Transverse colon (tissue), 4 donors: ENCODE measurements at regions not wholly inside any gene's neighbourhood (a gene's known extent, or its start where the extent isn't known, plus 50 kb on each side); places are given as distances from the start of the nearest gene placed in this dataset.

Source experiments
- DNase-seq: peaks from one replicate; pipeline ENCODE4 v3.0.0-alpha.2; 2019
- H3K27ac ChIP-seq, 4 donors: fragments of 200-600 bp; sonication (generic); 2 replicates each; pipeline ENCODE4 v1.5.1; 2016 to 2018; ENCODE audit warnings: inconsistent platforms in 4 of 4
- H3K27me3 ChIP-seq: fragments of 200-600 bp; sonication (generic); 2 replicates; pipeline ENCODE4 v1.5.1; 2017; ENCODE audit warnings: inconsistent platforms
- H3K36me3 ChIP-seq, 4 donors: fragments of 200-600 bp; sonication (generic); 2 replicates each; pipeline ENCODE4 v1.5.1; 2017 to 2019; ENCODE audit warnings: inconsistent platforms in 4 of 4
- H3K4me1 ChIP-seq, 4 donors: fragments of 200-600 bp; sonication (generic); 2 replicates each; pipeline ENCODE4 v1.5.1; 2017 to 2020; ENCODE audit warnings: inconsistent platforms in 4 of 4
- H3K4me3 ChIP-seq, 4 donors: fragments of 200-600 bp; sonication (generic); 1 replicate in 1 of 4; 2 replicates in 3 of 4; pipeline versions ENCODE4 v1.5.1 to v1.6.1; 2017 to 2019; ENCODE audit warnings: inconsistent platforms in 4 of 4
- H3K9me3 ChIP-seq, 2 donors: fragments of 200-600 bp; sonication (generic); 2 replicates each; pipeline ENCODE4 v1.5.1; 2017 to 2019; ENCODE audit warnings: inconsistent platforms in 2 of 2
- CTCF ChIP-seq, 5 experiments: fragments of 200-600 bp in 3 of 5; fragments of 450-650 bp in 2 of 5; sonication (generic) in 3 of 5; IDR thresholded peaks; 1 replicate in 2 of 5; 2 replicates in 3 of 5; pipeline ENCODE4 v1.5.1; 2016 to 2017; ENCODE audit warnings: antibody characterized with exemption in 5 of 5, inconsistent platforms in 3 of 5, mild to moderate bottlenecking in 2 of 5, moderate library complexity in 1 of 5
- EP300 ChIP-seq: sonication (generic); formaldehyde crosslinking; IDR thresholded peaks from one replicate; pipeline ENCODE4 v1.6.1; 2017; ENCODE audit warnings: antibody characterized with exemption, low read depth
- POLR2A ChIP-seq: fragments of 450-650 bp; IDR thresholded peaks from one replicate; pipeline ENCODE4 v1.6.1; 2016; ENCODE audit warnings: antibody characterized with exemption, mild to moderate bottlenecking, moderate library complexity
- POLR2AphosphoS5 ChIP-seq, 3 donors: sonication (generic); formaldehyde crosslinking; IDR thresholded peaks; one replicate each; pipeline ENCODE4 v1.6.1; 2016; ENCODE audit warnings: antibody characterized with exemption in 3 of 3
- WGBS, 2 donors: methylation state at CpG; one replicate each; pipeline ENCODE4 v1.1.5; 2018; ENCODE audit warnings: low coverage in 1 of 2; 5-methylcytosine and 5-hydroxymethylcytosine counted together
- in situ Hi-C, 4 donors: fragments of 200-750 bp; cut with MboI; loops; one replicate each; pipeline versions ENCODE4 v1.15.0 to v1.15.1; 2017; ENCODE audit warnings: low sequenced_read_pairs in 3 of 4, low pct_ligation_motif_present in 1 of 4, low pct_unique_long_range_greater_than_20kb in 1 of 4
- intact Hi-C: fragments of 100-400 bp; cut with DNase I; formaldehyde crosslinking; loops from one replicate; pipeline ENCODE4 v1.15.1; 2023; ENCODE audit warnings: low total_unique reads

GRCh38 chr2:136351684-136352083, 233.7 kb upstream of the CXCR4 start:
- no peaks in the 10 kb centered on the region for H3K36me3 ChIP-seq
- no peak for DNase-seq
- whole genome bisulfite sequencing, 2 donors, result 80 to 100% methylated on average over 1 to 4 of the region's 4 CpGs
- H3K27ac ChIP-seq, result no peak overlapping the region
- no peaks in the 10 kb centered on the region for H3K9me3 ChIP-seq
- intact Hi-C loops, result loop anchor here (2.0 kb wide), 1 partner anchor 31 kb away; no protein-coding TSS in a partner anchor
- in situ Hi-C loops, result no loop called here
- TF ChIP-seq CTCF (IDR thresholded peaks at IDR 0.05), result no peak
- TF ChIP-seq POLR2A, result no peak
- TF ChIP-seq EP300, result no peak
- no peak for TF ChIP-seq POLR2AphosphoS5 (IDR thresholded peaks at IDR 0.05)
- H3K4me1 ChIP-seq, result no peaks in the 10 kb centered on the region
- no peak overlapping the region for H3K4me3 ChIP-seq
- H3K27me3 ChIP-seq, result no peaks in the 10 kb centered on the region

GRCh38 chr2:136347981-136348380, 230.0 kb upstream of the CXCR4 start:
- no peak overlapping the region for H3K4me3 ChIP-seq
- H3K27me3 ChIP-seq, result no peaks in the 10 kb centered on the region
- H3K36me3 ChIP-seq, result no peaks in the 10 kb centered on the region
- DNase-seq, result no peak
- TF ChIP-seq POLR2A (no peak), POLR2AphosphoS5 (IDR thresholded peaks at IDR 0.05) (no peak), EP300 (no peak), CTCF (IDR thresholded peaks at IDR 0.05) (no peak)
- no peak overlapping the region for H3K27ac ChIP-seq
- intact Hi-C loops (no loop called here), in situ Hi-C loops (no loop called here)
- H3K4me1 ChIP-seq, result no peaks in the 10 kb centered on the region
- H3K9me3 ChIP-seq, result no peaks in the 10 kb centered on the region
- 48 to 78% methylated on average over 2 of the region's 2 CpGs for WGBS, 2 donors

GRCh38 chr2:136344339-136344738, 226.4 kb upstream of the CXCR4 start:
- no peak for DNase-seq
- H3K27ac ChIP-seq, result no peak overlapping the region
- in situ Hi-C loops (no loop called here), intact Hi-C loops (no loop called here)
- no peaks in the 10 kb centered on the region for H3K4me1 ChIP-seq
- no peaks in the 10 kb centered on the region for H3K9me3 ChIP-seq
- H3K36me3 ChIP-seq, result no peaks in the 10 kb centered on the region
- no peak overlapping the region for H3K4me3 ChIP-seq
- WGBS, 2 donors, result 83 to 88% methylated on average over 2 to 3 of the region's 3 CpGs
- TF ChIP-seq EP300, result no peak
- no peak for TF ChIP-seq POLR2AphosphoS5 (IDR thresholded peaks at IDR 0.05)
- no peak for TF ChIP-seq CTCF (IDR thresholded peaks at IDR 0.05)
- no peaks in the 10 kb centered on the region for H3K27me3 ChIP-seq

GRCh38 chr2:136342138-136342537, 224.2 kb upstream of the CXCR4 start:
- Histone ChIP-seq H3K4me1 (no peaks in the 10 kb centered on the region), H3K9me3 (no peaks in the 10 kb centered on the region), H3K4me3 (no peak overlapping the region), H3K27me3 (no peaks in the 10 kb centered on the region), H3K27ac (no peak overlapping the region), H3K36me3 (no peaks in the 10 kb centered on the region)
- TF ChIP-seq POLR2A, result no peak
- TF ChIP-seq CTCF (IDR thresholded peaks at IDR 0.05), result no peak
- no peak for TF ChIP-seq EP300
- TF ChIP-seq POLR2AphosphoS5 (IDR thresholded peaks at IDR 0.05), result no peak
- intact Hi-C loops (no loop called here), in situ Hi-C loops (no loop called here)
- WGBS, 2 donors, result 80 to 88% methylated on average over 3 to 5 of the region's 5 CpGs
- DNase-seq, result no peak
